SJCRH30 (cell line): ENCODE measurements at regions not wholly inside any gene's neighbourhood (a gene's known extent, or its start where the extent isn't known, plus 50 kb on each side); places are given as distances from the start of the nearest gene placed in this dataset.
"Not testable (repeated sequence)": the region's sequence is repeated elsewhere in the genome, so short reads cannot be mapped to it uniquely, and the experiment has no call there.

Experiments
- DNase-seq, 2 experiments: peaks; one replicate each; pipeline ENCODE4 v3.0.0-alpha.2; 2015 to 2020
- H3K27ac ChIP-seq: fragments of 250-450 bp; sonication (Bioruptor Pico); 2 replicates; pipeline ENCODE4 v1.5.1; 2020; ENCODE audit warnings: mild to moderate bottlenecking, moderate library complexity
- H3K27me3 ChIP-seq: fragments of 250-450 bp; sonication (Bioruptor Pico); 2 replicates; pipeline ENCODE4 v1.5.1; 2020; ENCODE audit warnings: mild to moderate bottlenecking, moderate library complexity
- H3K36me3 ChIP-seq: fragments of 250-450 bp; sonication (Bioruptor Pico); 2 replicates; pipeline ENCODE4 v1.5.1; 2020; ENCODE audit warnings: mild to moderate bottlenecking, moderate library complexity
- H3K4me1 ChIP-seq: fragments of 250-450 bp; sonication (Bioruptor Pico); 2 replicates; pipeline ENCODE4 v1.5.1; 2020; ENCODE audit warnings: mild to moderate bottlenecking, moderate library complexity
- H3K4me3 ChIP-seq: fragments of 250-450 bp; sonication (Bioruptor Pico); 2 replicates; pipeline ENCODE4 v1.5.1; 2020; ENCODE audit warnings: mild to moderate bottlenecking, moderate library complexity
- H3K9me3 ChIP-seq: fragments of 250-450 bp; sonication (Bioruptor Pico); replicated peaks from 2 replicates; pipeline ENCODE4 v1.5.1; 2020; ENCODE audit warnings: mild to moderate bottlenecking, moderate library complexity

- no peak overlapping the region for H3K27ac ChIP-seq
- H3K9me3 ChIP-seq: no peaks in the 10 kb centered on the region; the same call in 1 of the 2 replicates
- no peak for DNase-seq
- no peaks in the 10 kb centered on the region for H3K36me3 ChIP-seq
- H3K4me1 ChIP-seq: peaks cover 13% of the 10 kb centered on the region; the same call in 1 of the 2 replicates
- H3K4me3 ChIP-seq: no peak overlapping the region
- no peaks in the 10 kb centered on the region for H3K27me3 ChIP-seq
These were observed 281.1 kb upstream of the NCKAP5 start for GRCh38 chr2:133849341-133849740.

- no peaks in the 10 kb centered on the region for H3K4me1 ChIP-seq
- H3K9me3 ChIP-seq: no peaks in the 10 kb centered on the region; the same call in 1 of the 2 replicates
- no peak overlapping the region for H3K27ac ChIP-seq
- H3K36me3 ChIP-seq: no peaks in the 10 kb centered on the region
- H3K27me3 ChIP-seq: no peaks in the 10 kb centered on the region
- no peak overlapping the region for H3K4me3 ChIP-seq
- DNase-seq: no peak
These were observed 286.4 kb upstream of the NCKAP5 start for GRCh38 chr2:133854603-133855200.

- DNase-seq: no peak
- Histone ChIP-seq H3K4me3 (no peak overlapping the region), H3K4me1 (no peaks in the 10 kb centered on the region), H3K9me3 (no peaks in the 10 kb centered on the region; the same call in 1 of the 2 replicates), H3K27me3 (no peaks in the 10 kb centered on the region), H3K36me3 (no peaks in the 10 kb centered on the region), H3K27ac (no peak overlapping the region)
These were observed 287.3 kb upstream of the NCKAP5 start for GRCh38 chr2:133855526-133855925.

GRCh38 chr2:133856678-133857077 is 288.4 kb upstream of the NCKAP5 start:
- H3K27me3 ChIP-seq: no peaks in the 10 kb centered on the region
- H3K9me3 ChIP-seq: no peaks in the 10 kb centered on the region; the same call in 1 of the 2 replicates
- H3K36me3 ChIP-seq: no peaks in the 10 kb centered on the region
- H3K27ac ChIP-seq: no peak overlapping the region
- H3K4me3 ChIP-seq: no peak overlapping the region
- no peak for DNase-seq
- H3K4me1 ChIP-seq: no peaks in the 10 kb centered on the region

- DNase-seq: no peak
- H3K27me3 ChIP-seq: no peaks in the 10 kb centered on the region
- no peak overlapping the region for H3K27ac ChIP-seq
- H3K4me1 ChIP-seq: no peaks in the 10 kb centered on the region
- H3K4me3 ChIP-seq: no peak overlapping the region
- no peaks in the 10 kb centered on the region for H3K36me3 ChIP-seq
- H3K9me3 ChIP-seq: no peaks in the 10 kb centered on the region
These were observed 291.3 kb upstream of the NCKAP5 start for GRCh38 chr2:133859578-133859977.

GRCh38 chr2:133862400-133862977 is 294.2 kb upstream of the NCKAP5 start:
- Histone ChIP-seq H3K36me3 (no peaks in the 10 kb centered on the region), H3K27ac (no peak overlapping the region), H3K27me3 (no peaks in the 10 kb centered on the region), H3K4me1 (no peaks in the 10 kb centered on the region), H3K4me3 (no peak overlapping the region), H3K9me3 (no peaks in the 10 kb centered on the region)
- no peak for DNase-seq

- H3K27ac ChIP-seq: no peak overlapping the region
- no peaks in the 10 kb centered on the region for H3K9me3 ChIP-seq
- DNase-seq: no peak
- no peaks in the 10 kb centered on the region for H3K36me3 ChIP-seq
- no peak overlapping the region for H3K4me3 ChIP-seq
- H3K4me1 ChIP-seq: no peaks in the 10 kb centered on the region
- no peaks in the 10 kb centered on the region for H3K27me3 ChIP-seq
These were observed 295.0 kb upstream of the NCKAP5 start for GRCh38 chr2:133863106-133863800.

GRCh38 chr2:133865141-133865540 is 296.9 kb upstream of the NCKAP5 start:
- no peaks in the 10 kb centered on the region for H3K27me3 ChIP-seq
- H3K27ac ChIP-seq: no peak overlapping the region
- no peak overlapping the region for H3K4me3 ChIP-seq
- no peaks in the 10 kb centered on the region for H3K4me1 ChIP-seq
- no peaks in the 10 kb centered on the region for H3K9me3 ChIP-seq
- DNase-seq: no peak
- no peaks in the 10 kb centered on the region for H3K36me3 ChIP-seq

GRCh38 chr2:133867166-133867565 is 298.9 kb upstream of the NCKAP5 start:
- Histone ChIP-seq H3K27ac (no peak overlapping the region), H3K4me3 (no peak overlapping the region), H3K27me3 (no peaks in the 10 kb centered on the region), H3K36me3 (no peaks in the 10 kb centered on the region), H3K9me3 (no peaks in the 10 kb centered on the region), H3K4me1 (no peaks in the 10 kb centered on the region)
- no peak for DNase-seq

- no peaks in the 10 kb centered on the region for H3K9me3 ChIP-seq
- no peak for DNase-seq
- no peak overlapping the region for H3K27ac ChIP-seq
- H3K4me1 ChIP-seq: no peaks in the 10 kb centered on the region
- no peaks in the 10 kb centered on the region for H3K36me3 ChIP-seq
- H3K4me3 ChIP-seq: no peak overlapping the region
- no peaks in the 10 kb centered on the region for H3K27me3 ChIP-seq
These were observed 303.4 kb upstream of the NCKAP5 start for GRCh38 chr2:133871545-133872209.

- no peaks in the 10 kb centered on the region for H3K36me3 ChIP-seq
- no peak overlapping the region for H3K27ac ChIP-seq
- H3K4me3 ChIP-seq: no peak overlapping the region
- H3K27me3 ChIP-seq: peaks cover 7% of the 10 kb centered on the region; the same call in 1 of the 2 replicates
- no peak for DNase-seq
- no peaks in the 10 kb centered on the region for H3K4me1 ChIP-seq
- H3K9me3 ChIP-seq: no peaks in the 10 kb centered on the region
These were observed 310.1 kb upstream of the NCKAP5 start for GRCh38 chr2:133878326-133878725.

GRCh38 chr2:133879703-133880102 is 311.4 kb upstream of the NCKAP5 start:
- Histone ChIP-seq H3K27ac (no peak overlapping the region), H3K4me3 (no peak overlapping the region), H3K9me3 (no peaks in the 10 kb centered on the region), H3K27me3 (peaks cover 7% of the 10 kb centered on the region; the same call in 1 of the 2 replicates), H3K36me3 (no peaks in the 10 kb centered on the region), H3K4me1 (no peaks in the 10 kb centered on the region)
- DNase-seq: no peak

GRCh38 chr2:133882159-133882558 is 313.9 kb upstream of the NCKAP5 start:
- H3K27ac ChIP-seq, H3K36me3 ChIP-seq, H3K9me3 ChIP-seq, H3K4me3 ChIP-seq, H3K4me1 ChIP-seq, DNase-seq, H3K27me3 ChIP-seq: not testable (repeated sequence)

GRCh38 chr2:133884739-133885381 is 316.6 kb upstream of the NCKAP5 start:
- Histone ChIP-seq H3K4me1 (peaks cover 10% of the 10 kb centered on the region; the same call in 1 of the 2 replicates), H3K27ac (no peak overlapping the region), H3K9me3 (no peaks in the 10 kb centered on the region), H3K36me3 (no peaks in the 10 kb centered on the region), H3K27me3 (peaks cover 7% of the 10 kb centered on the region; the same call in 1 of the 2 replicates), H3K4me3 (no peak overlapping the region)
- DNase-seq: peak in 1 of 2 experiments; percentile 13
